Panc1 (cell line): ENCODE measurements at regions not wholly inside any gene's neighbourhood (a gene's known extent, or its start where the extent isn't known, plus 50 kb on each side); places are given as distances from the start of the nearest gene placed in this dataset.

Experiments
- ATAC-seq: fragments of 200-7000 bp; cut with Tn5 transposase; 2 replicates; pipeline ENCODE4 v1.9.1; 2020; ENCODE audit warnings: mild to moderate bottlenecking, moderate library complexity
- BruUV-seq: library from RNA; stranded (reverse); fragments of 400-500 nt; replicated peaks from 2 replicates; lab custom pipeline; 2021; lab: Mats Ljungman, UMichigan
- CTCF ChIA-PET: fragments of 300-600 bp; sonication (Branson Sonifier 250); formaldehyde crosslinking; loops from one replicate; lab custom pipeline; 2022; ENCODE audit warnings: antibody characterized with exemption; lab: Charles Lee
- POLR2A ChIA-PET: fragments of 300-600 bp; sonication (Branson Sonifier 250); formaldehyde crosslinking; loops from one replicate; lab custom pipeline; 2022; ENCODE audit warnings: antibody characterized with exemption; lab: Charles Lee
- DNase-seq: peaks from one replicate; pipeline ENCODE4 v3.0.0-alpha.2; 2010; ENCODE audit warnings: low read depth, low spot score
- H3K27ac ChIP-seq: 2 replicates; pipeline ENCODE4 v1.5.1; 2011; ENCODE audit warnings: mild to moderate bottlenecking, low read length, inconsistent platforms
- H3K27me3 ChIP-seq: fragments of 200-500 bp; sonication (Bioruptor generic); 2 replicates; pipeline ENCODE4 v1.6.0; 2014; ENCODE audit warnings: low read length, inconsistent platforms; ENCODE audit not compliant: control insufficient read depth, insufficient read depth
- H3K36me3 ChIP-seq: fragments of 200-500 bp; sonication (Bioruptor generic); 2 replicates; pipeline ENCODE4 v1.5.1; 2014; ENCODE audit warnings: inconsistent platforms, mild to moderate bottlenecking, low read length, moderate library complexity; ENCODE audit not compliant: control insufficient read depth, insufficient read depth
- H3K4me1 ChIP-seq: 2 replicates; pipeline ENCODE4 v1.5.1; 2011; ENCODE audit warnings: inconsistent platforms, mild to moderate bottlenecking, low read length, moderate library complexity; ENCODE audit not compliant: control insufficient read depth, insufficient read depth
- H3K4me3 ChIP-seq, 2 experiments: 2 replicates each; pipeline ENCODE4 v1.5.1; 2011 to 2012; ENCODE audit warnings: low read depth in 2 of 2, low read length in 2 of 2, mild to moderate bottlenecking in 2 of 2, inconsistent platforms in 1 of 2, moderate library complexity in 1 of 2
- H3K9me3 ChIP-seq: fragments of 200-500 bp; sonication (Bioruptor generic); 2 replicates; pipeline ENCODE4 v1.5.1; 2014; ENCODE audit warnings: low read depth, mild to moderate bottlenecking, inconsistent platforms, low read length, moderate library complexity; ENCODE audit not compliant: control insufficient read depth, insufficient read depth
- POLR2AphosphoS5 ChIP-seq: IDR thresholded peaks from 2 replicates; pipeline ENCODE4 v1.6.1; 2012; ENCODE audit warnings: mild to moderate bottlenecking, low read depth, low read length, moderate library complexity
- SIN3A ChIP-seq: IDR thresholded peaks from 2 replicates; pipeline ENCODE4 v1.6.1; 2012; ENCODE audit warnings: low read depth, mild to moderate bottlenecking, low read length, moderate library complexity, borderline replicate concordance; ENCODE audit not compliant: insufficient read depth
- TCF7L2 ChIP-seq: IDR thresholded peaks from 2 replicates; pipeline ENCODE4 v1.6.1; 2011; ENCODE audit warnings: mild to moderate bottlenecking, low read depth, low read length, inconsistent platforms
- in situ Hi-C: cut with HindIII; loops from 2 replicates; pipeline ENCODE4 v1.10.0; 2016; ENCODE audit warnings: low sequenced_read_pairs, low pct_unique_long_range_greater_than_20kb
- intact Hi-C: fragments of 100-400 bp; cut with micrococcal nuclease; formaldehyde crosslinking; loops from one replicate; pipeline ENCODE4 v1.10.0; 2022; ENCODE audit not compliant: unreplicated experiment
- TF ChIP-seq, protein P1 (sequence below): fragments of 450-650 bp; IDR thresholded peaks from 2 replicates; pipeline ENCODE4 v1.5.1; 2017; ENCODE audit warnings: mild to moderate bottlenecking
- TF ChIP-seq, protein P2 (sequence below), 2 experiments: IDR thresholded peaks; 2 replicates each; pipeline ENCODE4 v1.6.1; 2011 to 2012; ENCODE audit warnings: low read depth in 2 of 2, control low read depth in 1 of 2, low read length in 1 of 2, mild to moderate bottlenecking in 1 of 2, moderate library complexity in 1 of 2; ENCODE audit not compliant: insufficient read depth in 1 of 2

DNA sequence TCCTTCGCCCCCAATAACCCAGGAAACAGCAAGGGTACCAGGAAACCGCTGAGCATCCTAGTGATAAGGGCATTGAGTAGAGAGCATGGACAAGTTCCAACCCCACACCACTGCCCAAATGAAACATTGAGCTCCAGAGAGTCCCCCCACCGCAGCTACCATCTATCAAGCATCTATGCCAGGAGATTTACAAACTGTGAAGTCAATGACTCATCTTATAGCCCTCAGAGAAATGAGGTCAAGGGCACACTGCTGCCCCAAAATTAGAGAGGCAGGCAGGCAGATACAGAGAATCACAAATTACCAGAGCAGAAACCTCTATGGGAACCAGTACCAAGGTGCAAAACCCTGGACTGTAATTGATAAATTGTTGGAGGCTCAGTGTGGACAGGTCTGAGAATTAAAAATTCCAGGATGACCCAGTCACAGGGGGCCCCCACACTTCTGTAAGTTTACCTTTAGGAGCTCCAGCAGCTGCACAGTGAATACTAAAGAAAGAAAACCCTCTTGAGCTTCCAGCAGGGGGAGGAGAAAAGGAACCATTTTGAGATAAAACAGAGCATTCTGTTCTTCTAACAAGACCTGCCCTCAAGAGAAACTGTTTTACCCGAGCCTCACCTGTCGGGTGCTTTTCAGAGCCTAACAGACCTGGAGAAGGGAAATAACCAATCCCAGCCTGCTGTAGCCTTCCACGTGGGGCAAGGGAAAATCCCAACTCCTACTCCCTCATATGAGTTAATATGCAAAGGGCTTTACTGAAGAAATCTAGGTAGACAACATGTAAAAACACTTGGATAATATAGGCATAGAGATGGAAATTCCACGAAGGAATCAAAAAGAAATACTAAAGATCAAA is 118.0 kb upstream of the ARID1B start:
- Histone ChIP-seq H3K27ac (peak overlapping the region; percentile 13; the same call in 1 of the 2 replicates), H3K36me3 (no peaks in the 10 kb centered on the region), H3K27me3 (no peaks in the 10 kb centered on the region), H3K4me1 (no peaks in the 10 kb centered on the region; the same call in 1 of the 2 replicates), H3K9me3 (no peaks in the 10 kb centered on the region), H3K4me3 (no peak overlapping the region)
- ATAC-seq (no peak), DNase-seq (no peak)
- ChIA-PET CTCF (interaction anchor here (0.6 kb wide), 1 partner anchor 290 kb away, joined by 3 read pairs; no protein-coding TSS in a partner anchor), POLR2A (no interaction called here)
- intact Hi-C loops (no loop called here), in situ Hi-C loops (no loop called here)
- TF ChIP-seq TCF7L2: no peak
- TF ChIP-seq, protein P1, sequence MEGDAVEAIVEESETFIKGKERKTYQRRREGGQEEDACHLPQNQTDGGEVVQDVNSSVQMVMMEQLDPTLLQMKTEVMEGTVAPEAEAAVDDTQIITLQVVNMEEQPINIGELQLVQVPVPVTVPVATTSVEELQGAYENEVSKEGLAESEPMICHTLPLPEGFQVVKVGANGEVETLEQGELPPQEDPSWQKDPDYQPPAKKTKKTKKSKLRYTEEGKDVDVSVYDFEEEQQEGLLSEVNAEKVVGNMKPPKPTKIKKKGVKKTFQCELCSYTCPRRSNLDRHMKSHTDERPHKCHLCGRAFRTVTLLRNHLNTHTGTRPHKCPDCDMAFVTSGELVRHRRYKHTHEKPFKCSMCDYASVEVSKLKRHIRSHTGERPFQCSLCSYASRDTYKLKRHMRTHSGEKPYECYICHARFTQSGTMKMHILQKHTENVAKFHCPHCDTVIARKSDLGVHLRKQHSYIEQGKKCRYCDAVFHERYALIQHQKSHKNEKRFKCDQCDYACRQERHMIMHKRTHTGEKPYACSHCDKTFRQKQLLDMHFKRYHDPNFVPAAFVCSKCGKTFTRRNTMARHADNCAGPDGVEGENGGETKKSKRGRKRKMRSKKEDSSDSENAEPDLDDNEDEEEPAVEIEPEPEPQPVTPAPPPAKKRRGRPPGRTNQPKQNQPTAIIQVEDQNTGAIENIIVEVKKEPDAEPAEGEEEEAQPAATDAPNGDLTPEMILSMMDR: 0 out of 2 replicates have a peak, but pooled peaks have one; percentile 17
- BruUV-seq: no TSS peak

DNA sequence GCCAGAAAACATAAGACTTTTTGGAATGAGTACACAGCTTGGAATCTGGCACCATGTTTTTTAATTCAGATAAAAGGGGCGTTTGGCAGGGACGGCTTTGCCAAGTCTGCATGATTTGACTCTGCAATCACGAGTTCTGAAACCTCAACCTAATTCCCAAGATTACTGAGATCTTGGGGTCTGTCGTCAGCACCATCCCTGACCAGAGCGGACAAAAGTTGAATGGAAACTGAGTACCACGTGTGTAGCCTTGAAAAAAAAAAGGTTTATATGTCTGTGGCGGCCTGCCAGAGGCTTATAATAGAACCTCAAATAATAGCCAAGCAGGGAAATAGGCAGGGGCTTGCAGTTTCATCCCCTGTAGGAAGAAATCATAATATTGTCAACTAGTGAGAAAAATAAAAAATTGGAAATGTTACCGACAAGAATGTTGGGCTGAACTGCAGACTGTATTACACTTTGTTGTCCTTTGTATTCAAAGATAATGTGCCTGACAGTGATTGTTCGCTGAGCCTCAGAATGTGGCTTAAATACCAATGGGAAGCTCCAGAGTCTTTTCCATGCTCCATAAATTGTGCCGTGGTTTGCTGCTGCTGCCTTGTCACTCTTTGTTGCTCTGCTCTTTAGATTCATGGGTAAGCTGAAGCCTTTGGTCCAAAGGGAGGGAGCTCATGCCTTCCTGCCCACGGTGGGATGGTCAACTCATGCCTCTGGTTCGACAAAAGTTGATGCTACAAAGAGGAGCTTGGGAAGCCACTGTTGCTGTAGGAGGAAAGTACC is 118.8 kb upstream of the ARID1B start:
- intact Hi-C loops (no loop called here), in situ Hi-C loops (no loop called here)
- H3K9me3 ChIP-seq: no peaks in the 10 kb centered on the region
- H3K4me1 ChIP-seq: no peaks in the 10 kb centered on the region; the same call in 1 of the 2 replicates
- TF ChIP-seq, protein P1: no peak
- TF ChIP-seq SIN3A (no peak), POLR2AphosphoS5 (no peak), TCF7L2 (no peak)
- TF ChIP-seq, protein P2, sequence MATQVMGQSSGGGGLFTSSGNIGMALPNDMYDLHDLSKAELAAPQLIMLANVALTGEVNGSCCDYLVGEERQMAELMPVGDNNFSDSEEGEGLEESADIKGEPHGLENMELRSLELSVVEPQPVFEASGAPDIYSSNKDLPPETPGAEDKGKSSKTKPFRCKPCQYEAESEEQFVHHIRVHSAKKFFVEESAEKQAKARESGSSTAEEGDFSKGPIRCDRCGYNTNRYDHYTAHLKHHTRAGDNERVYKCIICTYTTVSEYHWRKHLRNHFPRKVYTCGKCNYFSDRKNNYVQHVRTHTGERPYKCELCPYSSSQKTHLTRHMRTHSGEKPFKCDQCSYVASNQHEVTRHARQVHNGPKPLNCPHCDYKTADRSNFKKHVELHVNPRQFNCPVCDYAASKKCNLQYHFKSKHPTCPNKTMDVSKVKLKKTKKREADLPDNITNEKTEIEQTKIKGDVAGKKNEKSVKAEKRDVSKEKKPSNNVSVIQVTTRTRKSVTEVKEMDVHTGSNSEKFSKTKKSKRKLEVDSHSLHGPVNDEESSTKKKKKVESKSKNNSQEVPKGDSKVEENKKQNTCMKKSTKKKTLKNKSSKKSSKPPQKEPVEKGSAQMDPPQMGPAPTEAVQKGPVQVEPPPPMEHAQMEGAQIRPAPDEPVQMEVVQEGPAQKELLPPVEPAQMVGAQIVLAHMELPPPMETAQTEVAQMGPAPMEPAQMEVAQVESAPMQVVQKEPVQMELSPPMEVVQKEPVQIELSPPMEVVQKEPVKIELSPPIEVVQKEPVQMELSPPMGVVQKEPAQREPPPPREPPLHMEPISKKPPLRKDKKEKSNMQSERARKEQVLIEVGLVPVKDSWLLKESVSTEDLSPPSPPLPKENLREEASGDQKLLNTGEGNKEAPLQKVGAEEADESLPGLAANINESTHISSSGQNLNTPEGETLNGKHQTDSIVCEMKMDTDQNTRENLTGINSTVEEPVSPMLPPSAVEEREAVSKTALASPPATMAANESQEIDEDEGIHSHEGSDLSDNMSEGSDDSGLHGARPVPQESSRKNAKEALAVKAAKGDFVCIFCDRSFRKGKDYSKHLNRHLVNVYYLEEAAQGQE (IDR thresholded peaks at IDR 0.05; ENCODE audit: insufficient read depth in 1 of 2, low read depth in 2 of 2, low read length in 1 of 2): no peak
- POLR2A ChIA-PET: no interaction called here
- H3K27me3 ChIP-seq: no peaks in the 10 kb centered on the region
- no peak overlapping the region for H3K4me3 ChIP-seq
- ATAC-seq (no peak), DNase-seq (no peak)
- no peaks in the 10 kb centered on the region for H3K36me3 ChIP-seq
- 0 out of 2 replicates have a peak overlapping the region, but pooled peaks have one; percentile 13 for H3K27ac ChIP-seq
- BruUV-seq: no TSS peak
- CTCF ChIA-PET: no interaction called here
